ENCODE measurements at regions not wholly inside any gene's neighbourhood (a gene's known extent, or its start where the extent isn't known, plus 50 kb on each side); places are given as distances from the start of the nearest gene placed in this dataset.

DNA sequence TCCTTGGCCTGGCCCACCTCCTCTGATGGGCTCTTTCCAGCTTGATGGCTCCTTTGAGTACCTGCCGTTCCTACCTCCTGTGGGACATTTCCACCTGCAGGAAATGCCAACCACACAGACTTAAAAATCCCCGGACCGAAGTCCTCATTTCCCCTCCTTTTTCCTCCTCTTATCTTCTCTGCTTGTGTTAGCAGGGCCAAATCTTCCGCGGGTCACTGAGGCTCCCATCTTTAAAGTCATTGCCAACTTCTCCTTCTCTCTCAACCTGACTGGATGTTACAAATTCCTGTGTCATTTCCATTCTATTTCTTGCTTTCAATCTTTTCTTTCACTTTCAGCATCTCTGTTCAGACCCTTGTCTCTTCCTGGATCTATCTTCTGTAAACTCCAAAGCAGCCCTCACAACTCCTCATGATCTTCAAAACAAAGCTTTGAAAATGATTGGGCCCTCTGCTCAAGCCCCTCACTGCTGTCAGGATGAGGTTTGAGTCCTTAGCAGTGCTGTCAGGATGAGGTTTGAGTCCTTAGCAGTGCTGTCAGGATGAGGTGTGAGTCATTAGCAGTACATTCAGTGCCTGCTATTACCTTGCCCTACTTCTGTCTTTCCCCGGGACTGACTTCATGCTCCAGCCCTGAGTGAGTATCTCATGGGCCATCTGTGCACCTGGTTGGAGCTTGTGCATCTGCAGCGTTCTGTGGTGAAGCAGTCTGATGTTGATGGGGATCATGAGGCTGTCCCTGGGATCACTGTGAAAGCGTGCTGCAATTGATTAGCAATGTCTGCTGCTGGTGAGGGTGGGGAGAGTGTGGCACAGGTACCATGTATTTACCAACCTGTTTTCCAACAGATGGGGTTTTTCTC is 100.1 kb downstream of the IRF8 start:
- no peak overlapping the region for H3K27ac ChIP-seq (replicated peaks)
- H3K4me3 ChIP-seq (replicated peaks; ENCODE audit: insufficient read depth, low read length), result no peak overlapping the region
- no peak for DNase-seq (ENCODE audit: low read depth in 1 of 2, low spot score in 1 of 2)
- TF ChIP-seq, protein P1, sequence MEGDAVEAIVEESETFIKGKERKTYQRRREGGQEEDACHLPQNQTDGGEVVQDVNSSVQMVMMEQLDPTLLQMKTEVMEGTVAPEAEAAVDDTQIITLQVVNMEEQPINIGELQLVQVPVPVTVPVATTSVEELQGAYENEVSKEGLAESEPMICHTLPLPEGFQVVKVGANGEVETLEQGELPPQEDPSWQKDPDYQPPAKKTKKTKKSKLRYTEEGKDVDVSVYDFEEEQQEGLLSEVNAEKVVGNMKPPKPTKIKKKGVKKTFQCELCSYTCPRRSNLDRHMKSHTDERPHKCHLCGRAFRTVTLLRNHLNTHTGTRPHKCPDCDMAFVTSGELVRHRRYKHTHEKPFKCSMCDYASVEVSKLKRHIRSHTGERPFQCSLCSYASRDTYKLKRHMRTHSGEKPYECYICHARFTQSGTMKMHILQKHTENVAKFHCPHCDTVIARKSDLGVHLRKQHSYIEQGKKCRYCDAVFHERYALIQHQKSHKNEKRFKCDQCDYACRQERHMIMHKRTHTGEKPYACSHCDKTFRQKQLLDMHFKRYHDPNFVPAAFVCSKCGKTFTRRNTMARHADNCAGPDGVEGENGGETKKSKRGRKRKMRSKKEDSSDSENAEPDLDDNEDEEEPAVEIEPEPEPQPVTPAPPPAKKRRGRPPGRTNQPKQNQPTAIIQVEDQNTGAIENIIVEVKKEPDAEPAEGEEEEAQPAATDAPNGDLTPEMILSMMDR (IDR thresholded peaks at IDR 0.05; ENCODE audit: insufficient read depth, low read length), result no peak
- no peak for TF ChIP-seq SPI1 (IDR thresholded peaks at IDR 0.05; ENCODE audit: borderline replicate concordance, low read depth)
- TF ChIP-seq, protein P2, sequence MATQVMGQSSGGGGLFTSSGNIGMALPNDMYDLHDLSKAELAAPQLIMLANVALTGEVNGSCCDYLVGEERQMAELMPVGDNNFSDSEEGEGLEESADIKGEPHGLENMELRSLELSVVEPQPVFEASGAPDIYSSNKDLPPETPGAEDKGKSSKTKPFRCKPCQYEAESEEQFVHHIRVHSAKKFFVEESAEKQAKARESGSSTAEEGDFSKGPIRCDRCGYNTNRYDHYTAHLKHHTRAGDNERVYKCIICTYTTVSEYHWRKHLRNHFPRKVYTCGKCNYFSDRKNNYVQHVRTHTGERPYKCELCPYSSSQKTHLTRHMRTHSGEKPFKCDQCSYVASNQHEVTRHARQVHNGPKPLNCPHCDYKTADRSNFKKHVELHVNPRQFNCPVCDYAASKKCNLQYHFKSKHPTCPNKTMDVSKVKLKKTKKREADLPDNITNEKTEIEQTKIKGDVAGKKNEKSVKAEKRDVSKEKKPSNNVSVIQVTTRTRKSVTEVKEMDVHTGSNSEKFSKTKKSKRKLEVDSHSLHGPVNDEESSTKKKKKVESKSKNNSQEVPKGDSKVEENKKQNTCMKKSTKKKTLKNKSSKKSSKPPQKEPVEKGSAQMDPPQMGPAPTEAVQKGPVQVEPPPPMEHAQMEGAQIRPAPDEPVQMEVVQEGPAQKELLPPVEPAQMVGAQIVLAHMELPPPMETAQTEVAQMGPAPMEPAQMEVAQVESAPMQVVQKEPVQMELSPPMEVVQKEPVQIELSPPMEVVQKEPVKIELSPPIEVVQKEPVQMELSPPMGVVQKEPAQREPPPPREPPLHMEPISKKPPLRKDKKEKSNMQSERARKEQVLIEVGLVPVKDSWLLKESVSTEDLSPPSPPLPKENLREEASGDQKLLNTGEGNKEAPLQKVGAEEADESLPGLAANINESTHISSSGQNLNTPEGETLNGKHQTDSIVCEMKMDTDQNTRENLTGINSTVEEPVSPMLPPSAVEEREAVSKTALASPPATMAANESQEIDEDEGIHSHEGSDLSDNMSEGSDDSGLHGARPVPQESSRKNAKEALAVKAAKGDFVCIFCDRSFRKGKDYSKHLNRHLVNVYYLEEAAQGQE (IDR thresholded peaks at IDR 0.05; ENCODE audit: insufficient replicate concordance, low read depth), result no peak
- no peak for TF ChIP-seq GABPA (IDR thresholded peaks at IDR 0.05; ENCODE audit: low read depth)
- TF ChIP-seq POLR2AphosphoS5 (IDR thresholded peaks at IDR 0.05; ENCODE audit: low read depth), result no peak
- H3K27me3 ChIP-seq (ENCODE audit: insufficient read depth, poor library complexity, severe bottlenecking), result no peaks in the 10 kb centered on the region

DNA sequence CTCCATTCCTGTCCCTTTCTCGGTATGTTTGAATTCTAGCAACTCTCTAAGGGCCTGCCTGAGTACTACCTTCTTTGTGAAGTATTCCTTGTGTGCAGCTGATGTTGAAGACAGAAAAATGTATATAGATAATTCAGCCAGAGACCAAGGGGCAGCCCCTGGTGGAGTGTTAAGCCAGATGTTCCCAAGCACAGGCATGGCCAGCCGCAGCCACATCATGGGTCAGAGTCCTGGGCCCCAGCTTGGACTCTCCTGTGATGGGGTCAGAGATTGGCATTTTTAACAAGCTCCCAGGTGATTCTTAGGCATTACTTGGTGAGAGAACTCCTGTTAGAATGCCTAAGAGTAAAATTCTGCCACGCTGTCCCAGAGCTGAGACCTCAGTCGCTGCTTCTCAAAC is 100.8 kb downstream of the IRF8 start:
- Histone ChIP-seq H3K27me3 (ENCODE audit: insufficient read depth, poor library complexity, severe bottlenecking) (no peaks in the 10 kb centered on the region), H3K4me3 (replicated peaks; ENCODE audit: insufficient read depth, low read length) (no peak overlapping the region), H3K27ac (replicated peaks) (no peak overlapping the region)
- no peak for DNase-seq (ENCODE audit: low read depth in 1 of 2, low spot score in 1 of 2)
- TF ChIP-seq, protein P1 (IDR thresholded peaks at IDR 0.05; ENCODE audit: insufficient read depth, low read length), result no peak
- TF ChIP-seq, protein P2 (IDR thresholded peaks at IDR 0.05; ENCODE audit: insufficient replicate concordance, low read depth), result no peak
- no peak for TF ChIP-seq GABPA (IDR thresholded peaks at IDR 0.05; ENCODE audit: low read depth)

DNA sequence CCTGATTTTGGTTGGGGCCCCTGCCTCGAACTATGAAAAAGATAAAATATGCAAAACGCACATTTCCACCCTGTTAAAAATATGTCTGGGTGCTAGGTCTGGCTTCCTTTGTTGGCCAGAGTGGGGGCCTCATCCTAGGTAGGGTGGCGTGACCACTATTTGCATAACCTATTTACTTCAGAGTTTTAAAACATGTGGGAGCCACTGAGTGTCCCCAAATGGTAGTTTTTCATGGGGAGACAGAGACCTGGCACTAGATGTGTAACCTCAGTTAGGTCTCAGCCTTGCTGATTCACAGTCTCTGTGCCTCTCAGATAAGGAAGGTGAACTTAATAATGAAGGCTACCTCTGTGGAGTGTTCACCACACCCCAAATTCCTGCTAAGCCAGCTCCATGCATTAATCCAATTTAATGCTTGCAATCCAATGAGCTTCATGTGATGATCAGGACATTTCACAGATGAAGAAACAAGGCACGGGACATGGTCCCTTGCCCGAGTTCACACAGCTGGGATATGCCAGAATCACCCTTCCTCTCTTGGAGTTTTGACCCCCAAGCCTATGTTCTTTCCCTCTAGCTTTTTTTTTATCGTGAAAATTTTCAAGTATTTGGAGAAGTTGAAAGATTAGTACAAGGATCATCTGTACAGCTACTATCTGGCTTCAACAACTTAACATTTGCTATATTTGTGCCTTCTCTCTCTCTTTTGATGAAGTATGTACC is 103.4 kb downstream of the IRF8 start:
- Histone ChIP-seq H3K27ac (replicated peaks) (no peak overlapping the region), H3K27me3 (ENCODE audit: insufficient read depth, poor library complexity, severe bottlenecking) (no peaks in the 10 kb centered on the region), H3K4me3 (replicated peaks; ENCODE audit: insufficient read depth, low read length) (no peak overlapping the region)
- no peak for DNase-seq (ENCODE audit: low read depth in 1 of 2, low spot score in 1 of 2)
- no peak for TF ChIP-seq GABPA (IDR thresholded peaks at IDR 0.05; ENCODE audit: low read depth)
- no peak for TF ChIP-seq SPI1 (IDR thresholded peaks at IDR 0.05; ENCODE audit: borderline replicate concordance, low read depth)
- no peak for TF ChIP-seq POLR2AphosphoS5 (IDR thresholded peaks at IDR 0.05; ENCODE audit: low read depth)
- TF ChIP-seq, protein P2 (IDR thresholded peaks at IDR 0.05; ENCODE audit: insufficient replicate concordance, low read depth), result no peak
- TF ChIP-seq, protein P1 (IDR thresholded peaks at IDR 0.05; ENCODE audit: insufficient read depth, low read length), result no peak

All from HL-60 (cell line).